Sigmoid colon (tissue), 3 donors: ENCODE measurements at regions not wholly inside any gene's neighbourhood (a gene's known extent, or its start where the extent isn't known, plus 50 kb on each side); places are given as distances from the start of the nearest gene placed in this dataset.

Experiments
- POLR2A ChIP-seq, 2 donors: fragments of 450-650 bp; IDR thresholded peaks; one replicate each; pipeline ENCODE4 v1.6.1; 2016; ENCODE audit warnings: antibody characterized with exemption in 2 of 2, mild to moderate bottlenecking in 2 of 2, moderate library complexity in 2 of 2
- TF ChIP-seq, protein P1 (sequence below), 4 experiments: fragments of 450-650 bp in 3 of 4; fragments of 200-600 bp in 1 of 4; IDR thresholded peaks; one replicate each; pipeline ENCODE4 v1.5.1; 2016 to 2019; ENCODE audit warnings: antibody characterized with exemption in 4 of 4, mild to moderate bottlenecking in 3 of 4, moderate library complexity in 2 of 4

DNA sequence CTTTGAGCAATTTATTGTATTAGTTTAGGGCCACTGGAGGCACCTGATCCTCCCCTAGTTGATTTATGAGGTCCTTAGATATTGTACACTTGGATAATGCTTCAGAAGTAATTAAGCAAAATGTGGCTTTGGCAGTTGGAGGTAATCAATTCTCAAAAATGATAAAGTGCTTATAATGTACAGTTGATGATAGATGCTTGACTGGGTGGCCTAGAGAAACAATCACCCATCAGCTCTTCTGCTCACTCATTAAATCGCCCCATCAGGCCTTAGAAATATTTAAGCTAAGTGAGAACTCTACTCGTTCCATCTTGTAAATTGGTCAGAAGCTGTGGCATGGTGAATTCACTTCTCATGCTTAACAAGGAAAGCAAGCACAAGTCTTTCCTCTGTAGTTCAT, 349.9 kb downstream of the SAMD5 start:
- TF ChIP-seq, protein P1, sequence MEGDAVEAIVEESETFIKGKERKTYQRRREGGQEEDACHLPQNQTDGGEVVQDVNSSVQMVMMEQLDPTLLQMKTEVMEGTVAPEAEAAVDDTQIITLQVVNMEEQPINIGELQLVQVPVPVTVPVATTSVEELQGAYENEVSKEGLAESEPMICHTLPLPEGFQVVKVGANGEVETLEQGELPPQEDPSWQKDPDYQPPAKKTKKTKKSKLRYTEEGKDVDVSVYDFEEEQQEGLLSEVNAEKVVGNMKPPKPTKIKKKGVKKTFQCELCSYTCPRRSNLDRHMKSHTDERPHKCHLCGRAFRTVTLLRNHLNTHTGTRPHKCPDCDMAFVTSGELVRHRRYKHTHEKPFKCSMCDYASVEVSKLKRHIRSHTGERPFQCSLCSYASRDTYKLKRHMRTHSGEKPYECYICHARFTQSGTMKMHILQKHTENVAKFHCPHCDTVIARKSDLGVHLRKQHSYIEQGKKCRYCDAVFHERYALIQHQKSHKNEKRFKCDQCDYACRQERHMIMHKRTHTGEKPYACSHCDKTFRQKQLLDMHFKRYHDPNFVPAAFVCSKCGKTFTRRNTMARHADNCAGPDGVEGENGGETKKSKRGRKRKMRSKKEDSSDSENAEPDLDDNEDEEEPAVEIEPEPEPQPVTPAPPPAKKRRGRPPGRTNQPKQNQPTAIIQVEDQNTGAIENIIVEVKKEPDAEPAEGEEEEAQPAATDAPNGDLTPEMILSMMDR (IDR thresholded peaks at IDR 0.05) = no peak
- TF ChIP-seq POLR2A (IDR thresholded peaks at IDR 0.05) = no peak
